NCI-H2081 treated with DMSO at 0.1 percent for 48 hours (cell line): ENCODE measurements at regions not wholly inside any gene's neighbourhood (a gene's known extent, or its start where the extent isn't known, plus 50 kb on each side); places are given as distances from the start of the nearest gene placed in this dataset.
"Not testable (repeated sequence)": the region's sequence is repeated elsewhere in the genome, so short reads cannot be mapped to it uniquely, and the experiment has no call there.

ENCODE experiments used
- DNase-seq: peaks from one replicate; lab custom pipeline; 2025; lab: John Stamatoyannopoulos, UW

- not testable (repeated sequence) for DNase-seq
These were observed 472.6 kb upstream of the CCDC196 start for GRCh38 chr14:66013607-66014006.

DNA sequence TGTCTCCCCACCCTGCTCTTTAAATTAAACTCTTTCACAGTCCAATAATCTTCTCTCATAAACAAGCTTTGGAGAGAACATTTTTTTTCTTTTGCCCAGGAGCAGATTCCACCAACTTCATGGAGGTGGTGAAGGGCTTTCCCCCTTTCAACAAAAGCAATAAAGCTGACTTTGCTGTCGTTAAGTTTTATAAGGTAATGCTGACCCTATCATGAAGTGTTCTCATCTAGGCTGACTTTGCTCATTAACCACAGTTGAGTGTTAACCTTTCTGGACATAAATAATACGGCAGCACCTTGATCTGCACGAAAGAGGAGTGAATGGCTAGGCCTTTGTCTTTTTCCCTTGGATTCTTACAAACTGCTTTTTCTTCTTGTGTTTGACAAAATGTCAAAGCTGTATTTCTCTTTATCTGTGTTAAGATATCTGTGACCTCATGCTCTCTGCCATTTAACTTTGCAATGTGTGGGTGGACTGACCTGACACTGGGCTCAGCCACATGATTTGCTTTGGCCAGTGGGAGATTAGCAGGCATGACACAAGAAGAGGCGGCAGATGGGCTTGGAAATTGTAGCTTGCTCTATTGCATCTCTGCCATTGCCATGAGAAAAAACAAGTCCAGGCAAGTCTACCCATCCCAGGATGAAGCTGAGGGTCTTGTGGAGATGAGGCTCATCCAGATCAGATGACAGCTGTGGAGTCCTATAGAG is 470.9 kb upstream of the CCDC196 start:
- DNase-seq: no peak

DNA sequence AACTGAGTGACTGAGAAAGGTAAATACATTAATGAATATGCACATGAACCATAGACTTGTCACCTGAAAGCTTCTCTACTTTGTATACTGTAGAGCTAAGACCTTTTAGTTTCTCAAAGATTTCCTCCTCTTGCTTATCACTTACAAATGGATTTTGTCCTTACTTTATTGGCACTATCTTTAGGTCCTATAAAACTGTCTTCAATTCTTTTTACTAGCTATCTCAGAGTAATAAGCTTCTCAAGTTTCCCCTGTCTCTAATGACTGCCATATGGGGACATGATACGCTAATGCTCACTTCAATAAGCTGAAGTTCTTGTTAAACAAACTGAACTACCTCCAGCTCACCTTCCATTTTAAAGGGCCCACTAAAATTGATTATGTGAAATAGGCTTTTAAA is 468.2 kb upstream of the CCDC196 start:
- no peak for DNase-seq

DNA sequence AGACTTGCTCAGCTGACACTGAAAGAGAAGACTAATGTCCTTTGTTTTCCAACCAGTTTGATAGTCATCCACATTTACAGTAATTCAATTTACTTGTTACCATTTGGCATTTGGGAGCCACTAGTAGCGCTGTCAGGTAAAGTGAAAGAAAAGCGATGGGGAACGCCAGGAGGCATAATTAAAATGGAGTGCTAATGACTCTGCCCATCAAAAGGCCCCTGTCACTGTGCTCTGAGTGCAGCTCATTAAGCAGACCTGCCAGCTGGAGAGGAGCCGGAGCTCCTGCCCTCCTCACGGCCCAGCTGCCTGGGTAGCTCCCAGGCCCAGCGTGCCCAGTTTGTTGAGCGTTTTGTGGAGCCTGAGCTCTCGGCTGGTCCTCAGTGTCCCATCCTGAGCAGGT is 463.6 kb upstream of the CCDC196 start:
- peak; percentile 21 for DNase-seq

DNA sequence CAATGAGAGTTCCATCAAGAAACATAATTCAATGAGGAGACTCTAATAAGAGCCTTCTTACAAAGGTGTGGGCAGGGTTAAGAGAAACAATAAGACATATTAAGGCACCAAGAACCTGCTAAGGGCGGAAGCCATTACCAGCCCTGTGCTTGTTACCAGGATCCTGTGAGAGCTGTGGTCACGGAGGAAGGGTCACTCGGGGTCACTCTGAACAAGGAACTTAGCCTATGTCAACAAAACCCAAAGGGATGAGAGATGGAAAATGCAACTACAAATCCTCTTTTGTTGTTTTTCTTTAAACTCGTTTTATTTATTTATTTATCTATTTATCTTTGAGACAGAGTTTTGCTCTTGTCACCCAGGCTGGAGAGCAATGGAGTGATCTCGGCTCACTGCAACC is 460.4 kb upstream of the CCDC196 start:
- no peak for DNase-seq

GRCh38 chr14:66031981-66032380 is 454.2 kb upstream of the CCDC196 start:
- not testable (repeated sequence) for DNase-seq

DNA sequence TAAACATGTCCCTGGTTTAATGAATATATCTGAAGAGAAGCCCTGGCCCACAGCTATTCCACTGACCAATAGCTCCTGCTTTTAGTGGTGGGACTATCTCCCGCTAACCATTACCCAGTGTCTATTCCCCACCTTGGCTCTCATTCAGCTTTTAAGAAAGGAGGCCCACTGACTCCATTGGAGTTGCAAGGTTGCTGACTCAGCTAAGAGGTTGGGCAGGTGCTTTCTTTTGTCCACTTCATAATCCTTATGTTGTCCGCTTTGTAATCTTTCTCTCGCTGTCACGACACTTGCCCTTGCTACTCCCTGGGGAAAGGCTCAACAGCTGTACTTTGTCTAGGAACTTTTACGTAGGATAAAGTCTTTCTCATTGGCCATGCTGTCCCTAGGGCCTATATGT is 453.4 kb upstream of the CCDC196 start:
- no peak for DNase-seq

DNA sequence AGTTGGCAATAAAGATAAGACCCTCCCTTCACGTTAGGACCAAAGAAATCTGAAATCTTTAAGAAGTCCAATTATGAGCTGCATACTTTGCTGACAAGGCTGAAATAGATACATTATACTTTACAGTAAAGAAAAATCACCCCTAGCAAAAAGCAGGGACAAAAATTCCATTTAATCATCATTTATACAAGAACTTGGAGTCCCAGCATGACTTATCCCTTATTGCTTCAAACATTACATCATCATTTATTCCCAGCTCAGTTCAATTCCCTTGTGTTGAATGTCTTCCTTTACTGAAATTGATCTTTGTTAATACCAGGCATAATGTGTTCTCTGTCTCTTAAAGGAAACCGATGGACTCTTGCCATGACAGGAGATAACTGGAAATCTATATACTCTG is 449.6 kb upstream of the CCDC196 start:
- no peak for DNase-seq

GRCh38 chr14:66037361-66037760 is 448.8 kb upstream of the CCDC196 start:
- no peak for DNase-seq

- no peak for DNase-seq
These were observed 448.0 kb upstream of the CCDC196 start for GRCh38 chr14:66038212-66038611.

GRCh38 chr14:66038618-66039017 is 447.6 kb upstream of the CCDC196 start:
- no peak for DNase-seq

DNA sequence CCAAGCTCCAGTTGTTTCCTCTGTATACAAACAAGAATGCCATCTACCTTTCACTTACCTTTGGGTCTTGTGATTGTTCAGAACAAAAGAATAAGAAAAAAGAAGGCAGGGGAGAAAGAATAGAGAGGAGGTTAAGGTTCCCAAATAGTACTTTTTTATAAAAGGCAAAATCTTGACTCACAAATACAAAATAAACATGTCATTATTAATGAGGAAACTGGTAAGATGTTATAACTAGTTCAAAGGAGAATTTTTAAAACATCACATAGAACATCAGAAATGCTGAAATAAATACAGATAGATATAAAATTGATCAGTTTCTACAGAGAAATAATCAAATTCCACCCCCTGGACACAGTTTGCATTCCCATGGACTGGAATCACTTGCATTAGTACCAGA is 446.7 kb upstream of the CCDC196 start:
- DNase-seq: no peak

GRCh38 chr14:66041582-66041981 is 444.6 kb upstream of the CCDC196 start:
- DNase-seq: no peak

DNA sequence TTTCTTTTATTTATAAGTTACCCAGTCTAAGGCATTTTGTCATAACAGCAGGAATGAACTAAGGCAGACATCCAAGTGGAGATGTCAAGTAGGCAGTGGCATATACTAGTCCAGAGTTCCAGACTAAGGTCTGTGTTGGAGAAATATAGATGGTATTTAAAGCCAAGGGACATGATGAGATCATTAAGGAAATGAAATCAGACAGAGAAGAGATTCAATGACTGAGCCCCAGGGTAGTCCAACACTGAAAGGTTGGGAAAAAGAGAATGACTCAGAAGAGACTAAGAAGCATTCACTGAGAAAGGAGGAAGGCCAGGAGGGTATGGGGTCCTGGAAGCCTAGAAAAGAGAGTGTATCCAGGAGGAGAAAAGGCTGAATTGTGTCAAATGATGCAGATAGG is 442.2 kb upstream of the CCDC196 start:
- no peak for DNase-seq

DNA sequence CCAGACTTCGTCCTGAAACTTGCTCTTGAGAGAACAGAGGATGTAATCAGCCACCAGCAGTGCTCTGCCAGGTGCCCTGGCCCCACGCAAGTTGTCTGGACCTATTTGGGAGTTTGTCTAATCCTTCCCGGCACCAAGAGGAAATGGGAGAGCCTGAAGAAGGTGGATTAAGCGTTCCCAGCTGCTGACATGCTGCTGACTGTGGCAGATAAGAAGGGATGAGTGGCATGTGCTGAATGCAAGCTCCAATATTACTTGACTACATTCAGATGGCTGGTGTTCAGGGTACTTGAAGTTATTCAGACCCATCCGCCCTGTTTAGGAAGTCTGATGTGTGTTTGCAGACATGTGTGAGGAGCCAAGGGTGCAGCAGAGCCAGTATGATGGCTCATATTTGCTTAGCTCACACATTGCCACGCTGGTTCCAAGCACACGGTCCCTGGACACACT is 440.6 kb upstream of the CCDC196 start:
- no peak for DNase-seq

GRCh38 chr14:66046035-66046434 is 440.1 kb upstream of the CCDC196 start:
- DNase-seq: no peak

DNA sequence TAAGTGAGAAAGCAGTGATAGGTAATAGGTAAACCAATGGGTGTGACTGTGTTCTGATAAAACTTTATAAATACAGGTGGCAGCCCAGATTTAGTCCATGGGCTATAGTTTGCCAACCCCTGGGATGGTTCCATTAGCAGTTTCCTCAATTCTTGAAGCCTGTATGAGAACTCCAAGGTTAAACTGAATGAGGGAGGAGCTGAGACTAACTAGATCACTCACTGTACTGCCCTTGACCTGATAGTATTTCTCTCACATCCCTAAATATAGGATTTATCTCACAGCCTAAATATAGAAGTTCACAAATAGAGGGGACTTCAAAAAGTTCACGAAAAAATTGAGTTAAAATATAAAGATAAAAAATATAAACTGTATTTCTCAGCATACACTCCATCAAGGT is 439.6 kb upstream of the CCDC196 start:
- DNase-seq: no peak

DNA sequence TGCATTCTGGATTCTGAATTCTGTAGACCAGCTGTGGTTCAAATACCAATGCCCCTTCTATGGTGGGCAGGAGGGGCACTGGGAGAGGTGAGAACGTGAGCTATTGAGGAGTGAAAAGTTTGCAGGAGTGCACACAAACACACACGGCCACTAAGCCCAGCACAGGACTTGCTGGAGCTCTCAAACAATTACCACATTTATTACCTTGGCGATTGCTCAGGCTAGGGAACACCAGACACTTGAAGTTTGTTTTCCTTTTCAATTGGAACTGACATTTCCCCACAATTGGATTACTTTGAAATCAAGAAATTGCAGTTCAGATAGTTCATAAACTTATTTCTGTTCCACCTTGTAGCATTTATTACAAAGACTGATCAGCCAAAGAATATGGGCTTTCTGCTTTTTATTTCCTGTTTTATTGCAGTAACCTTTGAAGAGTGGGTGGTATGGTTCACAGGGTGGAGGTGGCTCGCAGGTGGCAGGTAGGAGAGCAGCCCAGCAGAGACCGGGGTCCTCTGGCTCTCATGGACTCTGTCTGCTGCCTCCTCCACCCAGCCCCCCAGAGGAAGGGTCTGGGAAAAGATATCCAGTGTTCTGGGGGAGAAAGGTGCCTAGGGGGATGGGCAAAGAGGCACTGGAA is 429.8 kb upstream of the CCDC196 start:
- no peak for DNase-seq

DNA sequence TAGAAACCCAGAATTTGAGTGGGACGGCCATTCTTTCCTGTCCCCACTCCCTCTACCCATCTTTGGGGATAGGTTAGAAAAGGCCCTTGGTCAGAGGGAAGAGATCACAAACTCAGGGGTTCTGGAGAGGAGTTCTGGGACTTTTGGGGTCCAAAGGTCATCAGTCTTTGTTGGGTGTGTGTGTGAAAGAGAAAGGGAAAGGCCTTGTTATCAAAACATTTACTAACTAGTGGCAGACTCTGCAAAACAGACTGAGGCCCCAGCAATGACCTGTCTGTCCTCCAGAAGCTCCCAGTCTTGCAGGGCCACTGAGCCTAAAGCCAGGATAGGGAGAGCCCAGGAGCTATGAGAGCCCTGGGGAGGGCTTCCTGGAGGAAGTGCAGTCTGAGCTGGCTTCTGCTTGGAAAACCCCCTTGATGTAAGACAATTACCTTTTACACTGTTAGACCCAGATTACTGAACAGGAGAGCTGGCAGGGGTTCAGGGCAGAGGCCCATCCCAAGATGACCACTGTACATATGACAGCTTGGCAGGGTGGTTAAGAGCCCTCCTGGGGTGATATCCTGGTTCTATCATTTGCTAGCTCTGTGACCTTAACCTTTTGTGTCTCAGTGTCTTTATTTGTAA is 429.1 kb upstream of the CCDC196 start:
- no peak for DNase-seq

GRCh38 chr14:66065188-66065587 is 421.0 kb upstream of the CCDC196 start:
- DNase-seq: no peak

DNA sequence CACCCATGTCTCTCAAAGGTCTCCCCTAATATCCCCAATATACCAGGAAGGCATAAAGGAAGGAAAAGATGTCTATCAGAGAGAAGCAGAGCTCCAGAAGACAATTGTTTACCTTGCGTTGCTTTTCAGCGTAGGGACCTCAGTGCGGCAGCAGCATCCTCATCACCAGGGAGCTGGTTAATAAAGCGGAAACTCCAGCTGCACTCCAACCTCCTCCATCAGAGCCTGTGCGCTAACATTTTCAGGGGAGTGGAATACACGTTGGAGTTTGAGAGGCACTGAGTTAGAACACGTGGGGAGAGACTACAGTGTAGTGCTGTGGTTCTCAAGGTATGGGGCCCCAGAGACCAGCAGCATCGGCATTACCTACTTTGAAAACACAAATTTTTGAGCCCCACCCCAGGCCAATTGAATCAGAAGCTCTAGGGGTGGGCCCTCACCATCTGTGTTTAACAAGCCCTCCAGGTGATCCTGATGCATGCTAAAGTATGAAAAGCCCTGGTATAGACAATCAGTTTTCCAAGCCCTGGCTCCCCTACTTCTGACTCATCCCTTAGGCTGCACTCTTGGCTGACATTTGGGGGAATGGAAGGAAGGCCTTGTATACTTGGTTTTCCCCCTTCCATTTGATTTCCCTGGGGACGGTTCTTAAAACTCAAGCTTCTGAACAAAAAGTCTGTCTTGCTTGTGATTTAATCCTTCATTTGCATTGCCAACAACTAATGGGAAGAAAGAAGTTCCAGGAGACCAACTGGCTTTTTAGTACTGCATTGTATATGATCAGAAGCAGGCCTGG is 419.0 kb upstream of the CCDC196 start:
- no peak for DNase-seq

- DNase-seq: no peak
These were observed 417.1 kb upstream of the CCDC196 start for GRCh38 chr14:66069036-66069435.
